ENCODE measurements at regions not wholly inside any gene's neighbourhood (a gene's known extent, or its start where the extent isn't known, plus 50 kb on each side); places are given as distances from the start of the nearest gene placed in this dataset.

- Histone ChIP-seq H3K4me3 (ENCODE audit: low read length in 2 of 2) (no peak overlapping the region), H3K36me3 (ENCODE audit: control insufficient read depth in 2 of 2, insufficient read depth in 2 of 2, low read length in 2 of 2) (no peaks in the 10 kb centered on the region), H3K27me3 (ENCODE audit: control insufficient read depth in 1 of 2, insufficient read depth in 2 of 2, low read length in 2 of 2) (no peaks in the 10 kb centered on the region), H3K4me1 (ENCODE audit: control insufficient read depth, insufficient read depth, low read length) (no peaks in the 10 kb centered on the region), H3K9ac (ENCODE audit: low read length in 2 of 2) (no peak overlapping the region), H3K27ac (ENCODE audit: low read length) (no peak overlapping the region), H3K9me3 (ENCODE audit: control insufficient read depth in 2 of 2, low read length in 2 of 2) (no peaks in the 10 kb centered on the region)
These were observed 212.4 kb upstream of the LRFN2 start for GRCh38 chr6:40799296-40800140.

DNA sequence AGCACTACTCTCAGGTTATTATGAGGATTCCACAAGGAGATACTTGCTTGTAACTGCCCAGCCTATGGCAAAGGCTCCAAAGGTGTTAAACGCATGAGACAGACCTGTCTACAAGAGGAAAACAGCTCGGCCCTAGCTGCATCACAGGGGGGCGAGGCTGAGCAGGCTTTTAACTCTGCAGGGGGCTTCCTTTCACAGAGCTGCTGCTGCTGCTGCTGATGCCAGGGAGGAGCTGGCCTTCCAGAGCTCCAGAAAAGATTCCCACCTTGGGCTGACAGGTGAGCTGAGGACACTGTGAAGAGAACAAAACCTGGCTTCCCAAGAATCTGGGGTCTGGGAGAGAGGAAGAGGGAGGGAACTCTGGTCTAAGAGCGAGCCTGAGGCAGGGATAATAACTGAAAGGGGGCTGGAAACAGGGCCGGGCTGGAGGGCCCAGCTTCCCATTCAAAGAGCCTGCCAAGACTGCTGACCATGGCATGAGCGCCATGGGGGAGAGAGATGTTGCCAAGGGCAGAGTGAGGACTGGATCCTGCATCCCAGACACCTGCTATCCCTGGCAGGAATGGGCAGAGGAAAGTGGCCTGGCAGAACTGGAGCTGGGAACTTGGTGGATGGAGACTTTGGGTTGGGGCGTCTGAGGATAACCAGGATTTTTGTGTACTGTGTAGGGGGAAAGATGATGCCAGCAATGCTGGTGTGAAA is 211.1 kb upstream of the LRFN2 start:
- Histone ChIP-seq H3K4me1 (ENCODE audit: control insufficient read depth, insufficient read depth, low read length) (no peaks in the 10 kb centered on the region), H3K9me3 (ENCODE audit: control insufficient read depth in 2 of 2, low read length in 2 of 2) (no peaks in the 10 kb centered on the region), H3K27ac (ENCODE audit: low read length) (no peak overlapping the region), H3K27me3 (ENCODE audit: control insufficient read depth in 1 of 2, insufficient read depth in 2 of 2, low read length in 2 of 2) (no peaks in the 10 kb centered on the region), H3K36me3 (ENCODE audit: control insufficient read depth in 2 of 2, insufficient read depth in 2 of 2, low read length in 2 of 2) (no peaks in the 10 kb centered on the region), H3K9ac (ENCODE audit: low read length in 2 of 2) (no peak overlapping the region), H3K4me3 (ENCODE audit: low read length in 2 of 2) (no peak overlapping the region)

DNA sequence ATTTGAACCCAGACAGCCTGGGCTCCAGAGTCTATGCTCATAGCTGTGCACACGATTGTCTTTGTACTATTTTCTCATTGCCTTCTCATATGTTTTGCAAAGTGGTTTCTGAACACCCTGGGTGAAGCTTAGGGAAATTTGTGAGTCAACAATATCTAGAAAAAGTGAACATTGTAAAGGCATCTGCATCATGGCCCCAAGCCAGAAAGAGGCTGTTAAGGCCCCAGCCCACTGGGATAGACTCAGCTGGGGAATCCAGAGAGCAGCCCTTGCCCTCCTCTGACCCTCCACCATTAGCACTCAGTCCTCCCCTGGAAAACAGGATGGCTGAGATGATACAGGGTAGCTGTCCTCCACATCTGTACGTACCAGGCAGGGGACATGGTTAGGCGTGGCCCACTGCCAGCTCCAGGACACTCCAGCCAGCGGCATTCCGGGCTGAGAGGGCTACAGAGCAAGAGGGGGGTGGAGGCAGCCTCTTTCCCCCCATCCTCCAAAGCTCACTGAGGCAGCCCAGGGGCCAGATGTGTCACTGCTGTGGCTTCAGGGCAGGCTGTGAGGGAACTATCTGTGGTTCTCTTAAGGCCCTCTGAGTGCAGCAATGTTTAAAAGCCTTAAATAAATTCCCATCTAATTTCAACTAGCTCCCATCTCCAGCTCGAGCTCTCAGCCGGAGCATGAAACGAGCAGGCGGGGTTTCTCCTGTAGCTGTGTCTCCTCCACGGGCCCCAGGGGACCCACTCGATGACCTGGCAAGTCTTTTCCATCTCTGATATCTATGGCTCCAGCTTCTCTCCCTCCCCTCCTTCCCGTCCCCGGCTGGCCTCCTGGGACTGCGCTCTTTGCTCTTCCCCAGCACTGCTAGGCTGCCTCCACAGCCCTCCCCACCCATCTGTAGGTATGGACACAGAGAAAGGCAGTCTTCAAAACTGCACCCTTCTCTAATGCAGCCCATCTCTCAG is 209.4 kb upstream of the LRFN2 start:
- no peak overlapping the region for H3K27ac ChIP-seq (ENCODE audit: low read length)
- H3K36me3 ChIP-seq (ENCODE audit: control insufficient read depth in 2 of 2, insufficient read depth in 2 of 2, low read length in 2 of 2) = no peaks in the 10 kb centered on the region
- H3K27me3 ChIP-seq (ENCODE audit: control insufficient read depth in 1 of 2, insufficient read depth in 2 of 2, low read length in 2 of 2) = no peaks in the 10 kb centered on the region
- H3K9me3 ChIP-seq (ENCODE audit: control insufficient read depth in 2 of 2, low read length in 2 of 2) = no peaks in the 10 kb centered on the region
- H3K9ac ChIP-seq (ENCODE audit: low read length in 2 of 2) = no peak overlapping the region
- no peak overlapping the region for H3K4me3 ChIP-seq (ENCODE audit: low read length in 2 of 2)
- no peaks in the 10 kb centered on the region for H3K4me1 ChIP-seq (ENCODE audit: control insufficient read depth, insufficient read depth, low read length)

GRCh38 chr6:40794586-40794985 is 207.4 kb upstream of the LRFN2 start:
- Histone ChIP-seq H3K27ac (ENCODE audit: low read length) (no peak overlapping the region), H3K4me1 (ENCODE audit: control insufficient read depth, insufficient read depth, low read length) (peaks cover under 1% of the 10 kb centered on the region), H3K9ac (ENCODE audit: low read length in 2 of 2) (no peak overlapping the region)

DNA sequence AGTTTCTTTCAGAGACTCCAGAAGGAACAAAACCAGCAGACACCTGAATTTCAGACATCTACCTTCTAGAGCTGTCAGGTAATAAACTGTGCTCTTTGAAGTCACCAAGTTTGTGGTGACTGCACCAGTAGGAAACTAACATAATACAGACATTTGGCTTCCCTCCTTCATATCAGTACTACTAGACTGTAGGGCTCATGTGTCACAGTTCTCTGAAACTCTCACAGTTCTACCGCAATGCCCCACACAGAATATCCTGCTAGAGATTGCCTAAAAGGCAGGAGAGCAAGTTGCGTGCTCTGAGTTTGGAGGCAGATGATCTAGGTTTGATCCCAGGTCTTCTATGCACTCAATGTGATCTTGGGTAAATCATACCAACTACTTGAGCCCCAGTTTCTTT is 205.0 kb upstream of the LRFN2 start:
- H3K36me3 ChIP-seq (ENCODE audit: control insufficient read depth in 2 of 2, insufficient read depth in 2 of 2, low read length in 2 of 2) = no peaks in the 10 kb centered on the region
- no peaks in the 10 kb centered on the region for H3K27me3 ChIP-seq (ENCODE audit: control insufficient read depth in 1 of 2, insufficient read depth in 2 of 2, low read length in 2 of 2)
- H3K4me3 ChIP-seq (ENCODE audit: low read length in 2 of 2) = no peak overlapping the region
- H3K4me1 ChIP-seq (ENCODE audit: control insufficient read depth, insufficient read depth, low read length) = peaks cover 6% of the 10 kb centered on the region
- no peaks in the 10 kb centered on the region for H3K9me3 ChIP-seq (ENCODE audit: control insufficient read depth in 2 of 2, low read length in 2 of 2)
- H3K27ac ChIP-seq (ENCODE audit: low read length) = no peak overlapping the region
- H3K9ac ChIP-seq (ENCODE audit: low read length in 2 of 2) = no peak overlapping the region

More at GRCh38 chr6:40794586-40794985, 207.4 kb upstream of the LRFN2 start:
- Histone ChIP-seq H3K36me3 (ENCODE audit: control insufficient read depth in 2 of 2, insufficient read depth in 2 of 2, low read length in 2 of 2) (no peaks in the 10 kb centered on the region), H3K9me3 (ENCODE audit: control insufficient read depth in 2 of 2, low read length in 2 of 2) (no peaks in the 10 kb centered on the region), H3K27me3 (ENCODE audit: control insufficient read depth in 1 of 2, insufficient read depth in 2 of 2, low read length in 2 of 2) (no peaks in the 10 kb centered on the region), H3K4me3 (ENCODE audit: low read length in 2 of 2) (no peak overlapping the region)

GRCh38 chr6:40791004-40791403 is 203.8 kb upstream of the LRFN2 start:
- peaks cover 6% of the 10 kb centered on the region for H3K4me1 ChIP-seq (ENCODE audit: control insufficient read depth, insufficient read depth, low read length)
- H3K9me3 ChIP-seq (ENCODE audit: control insufficient read depth in 2 of 2, low read length in 2 of 2) = no peaks in the 10 kb centered on the region
- H3K4me3 ChIP-seq (ENCODE audit: low read length in 2 of 2) = no peak overlapping the region
- no peak overlapping the region for H3K9ac ChIP-seq (ENCODE audit: low read length in 2 of 2)
- no peak overlapping the region for H3K27ac ChIP-seq (ENCODE audit: low read length)
- H3K36me3 ChIP-seq (ENCODE audit: control insufficient read depth in 2 of 2, insufficient read depth in 2 of 2, low read length in 2 of 2) = no peaks in the 10 kb centered on the region
- H3K27me3 ChIP-seq (ENCODE audit: control insufficient read depth in 1 of 2, insufficient read depth in 2 of 2, low read length in 2 of 2) = no peaks in the 10 kb centered on the region

- no peak overlapping the region for H3K9ac ChIP-seq (ENCODE audit: low read length in 2 of 2)
- no peak overlapping the region for H3K4me3 ChIP-seq (ENCODE audit: low read length in 2 of 2)
- H3K4me1 ChIP-seq (ENCODE audit: control insufficient read depth, insufficient read depth, low read length) = peaks cover 6% of the 10 kb centered on the region
- H3K36me3 ChIP-seq (ENCODE audit: control insufficient read depth in 2 of 2, insufficient read depth in 2 of 2, low read length in 2 of 2) = no peaks in the 10 kb centered on the region
- no peak overlapping the region for H3K27ac ChIP-seq (ENCODE audit: low read length)
- no peaks in the 10 kb centered on the region for H3K27me3 ChIP-seq (ENCODE audit: control insufficient read depth in 1 of 2, insufficient read depth in 2 of 2, low read length in 2 of 2)
- no peaks in the 10 kb centered on the region for H3K9me3 ChIP-seq (ENCODE audit: control insufficient read depth in 2 of 2, low read length in 2 of 2)
These were observed 201.8 kb upstream of the LRFN2 start for GRCh38 chr6:40788661-40789655.

- Histone ChIP-seq H3K27me3 (ENCODE audit: control insufficient read depth in 1 of 2, insufficient read depth in 2 of 2, low read length in 2 of 2) (peaks cover 0 to 2% of the 10 kb centered on the region in 2 donors), H3K27ac (ENCODE audit: low read length) (no peak overlapping the region), H3K4me3 (ENCODE audit: low read length in 2 of 2) (no peak overlapping the region), H3K4me1 (ENCODE audit: control insufficient read depth, insufficient read depth, low read length) (no peaks in the 10 kb centered on the region), H3K9me3 (ENCODE audit: control insufficient read depth in 2 of 2, low read length in 2 of 2) (no peaks in the 10 kb centered on the region), H3K36me3 (ENCODE audit: control insufficient read depth in 2 of 2, insufficient read depth in 2 of 2, low read length in 2 of 2) (no peaks in the 10 kb centered on the region), H3K9ac (ENCODE audit: low read length in 2 of 2) (no peak overlapping the region)
These were observed 195.2 kb upstream of the LRFN2 start for GRCh38 chr6:40782355-40782754.

- H3K27ac ChIP-seq (ENCODE audit: low read length) = no peak overlapping the region
- H3K9me3 ChIP-seq (ENCODE audit: control insufficient read depth in 2 of 2, low read length in 2 of 2) = no peaks in the 10 kb centered on the region
- H3K4me3 ChIP-seq (ENCODE audit: low read length in 2 of 2) = no peak overlapping the region
- H3K27me3 ChIP-seq (ENCODE audit: control insufficient read depth in 1 of 2, insufficient read depth in 2 of 2, low read length in 2 of 2) = peaks cover 0 to 2% of the 10 kb centered on the region in 2 donors
- H3K4me1 ChIP-seq (ENCODE audit: control insufficient read depth, insufficient read depth, low read length) = no peaks in the 10 kb centered on the region
- no peak overlapping the region for H3K9ac ChIP-seq (ENCODE audit: low read length in 2 of 2)
- no peaks in the 10 kb centered on the region for H3K36me3 ChIP-seq (ENCODE audit: control insufficient read depth in 2 of 2, insufficient read depth in 2 of 2, low read length in 2 of 2)
These were observed 193.5 kb upstream of the LRFN2 start for GRCh38 chr6:40780637-40781036.

All from stomach smooth muscle (tissue), 2 donors.